Vagina (tissue), 2 donors: ENCODE measurements at regions not wholly inside any gene's neighbourhood (a gene's known extent, or its start where the extent isn't known, plus 50 kb on each side); places are given as distances from the start of the nearest gene placed in this dataset.
"Not testable (repeated sequence)": the region's sequence is repeated elsewhere in the genome, so short reads cannot be mapped to it uniquely, and the experiment has no call there.

Experiments used
- DNase-seq, 2 donors: peaks; one replicate each; pipeline ENCODE4 v3.0.0-alpha.2; 2017; ENCODE audit errors: extremely low spot score in 2 of 2
- H3K27ac ChIP-seq: fragments of 200-600 bp; sonication (generic); one replicate; pipeline ENCODE4 v1.5.1; 2019
- H3K27me3 ChIP-seq: fragments of 200-600 bp; sonication (generic); one replicate; pipeline ENCODE4 v1.5.1; 2019
- H3K36me3 ChIP-seq, 2 donors: fragments of 200-600 bp; sonication (generic); one replicate each; pipeline ENCODE4 v1.5.1; 2017 to 2019
- H3K4me1 ChIP-seq: fragments of 200-600 bp; sonication (generic); one replicate; pipeline ENCODE4 v1.5.1; 2019
- H3K4me3 ChIP-seq, 2 donors: fragments of 200-600 bp; sonication (generic); 1 replicate in 1 of 2; 2 replicates in 1 of 2; pipeline ENCODE4 v1.5.1; 2016 to 2019
- H3K9me3 ChIP-seq: fragments of 200-600 bp; sonication (generic); one replicate; pipeline ENCODE4 v1.5.1; 2019
- POLR2A ChIP-seq, 2 donors: fragments of 450-650 bp; IDR thresholded peaks; one replicate each; pipeline ENCODE4 v1.6.1; 2017; ENCODE audit warnings: antibody characterized with exemption in 2 of 2, mild to moderate bottlenecking in 2 of 2, moderate library complexity in 2 of 2
- POLR2AphosphoS5 ChIP-seq, 2 donors: sonication (generic); formaldehyde crosslinking; IDR thresholded peaks; one replicate each; pipeline ENCODE4 v1.9.0; 2017; ENCODE audit warnings: antibody characterized with exemption in 2 of 2, mild to moderate bottlenecking in 2 of 2, low read depth in 1 of 2; ENCODE audit not compliant: insufficient read depth in 1 of 2
- intact Hi-C: fragments of 100-400 bp; cut with DNase I; formaldehyde crosslinking; loops from one replicate; pipeline ENCODE4 v1.15.1; 2023
- TF ChIP-seq, protein P1 (sequence below), 3 experiments: fragments of 450-650 bp in 2 of 3; fragments of 200-600 bp in 1 of 3; sonication (generic) in 1 of 3; IDR thresholded peaks; one replicate each; pipeline ENCODE4 v1.5.1; 2017 to 2019; ENCODE audit warnings: antibody characterized with exemption in 3 of 3, mild to moderate bottlenecking in 2 of 3, moderate library complexity in 2 of 3

DNA sequence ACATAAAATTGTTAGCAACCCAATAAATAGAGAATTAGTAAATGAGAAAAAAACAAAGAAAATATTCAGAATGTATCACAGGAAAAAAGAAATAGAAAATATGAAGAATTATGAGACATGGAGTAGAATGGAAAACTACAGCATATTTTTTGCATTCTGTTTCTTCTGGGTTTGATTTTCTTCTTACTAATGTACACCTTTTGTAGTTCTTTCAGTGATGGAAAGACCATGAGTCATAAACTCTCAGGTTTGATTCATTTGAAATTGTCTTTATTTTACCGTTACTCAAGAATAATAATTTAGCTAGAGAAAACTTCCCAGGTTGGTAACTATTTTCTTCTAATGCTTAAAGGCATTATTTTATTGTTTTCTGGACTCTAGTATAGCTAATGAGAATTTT, 90.3 kb upstream of the TMEM170B start:
- no peak for TF ChIP-seq POLR2AphosphoS5 (IDR thresholded peaks at IDR 0.05; ENCODE audit: insufficient read depth in 1 of 2, low read depth in 1 of 2)
- TF ChIP-seq, protein P1, sequence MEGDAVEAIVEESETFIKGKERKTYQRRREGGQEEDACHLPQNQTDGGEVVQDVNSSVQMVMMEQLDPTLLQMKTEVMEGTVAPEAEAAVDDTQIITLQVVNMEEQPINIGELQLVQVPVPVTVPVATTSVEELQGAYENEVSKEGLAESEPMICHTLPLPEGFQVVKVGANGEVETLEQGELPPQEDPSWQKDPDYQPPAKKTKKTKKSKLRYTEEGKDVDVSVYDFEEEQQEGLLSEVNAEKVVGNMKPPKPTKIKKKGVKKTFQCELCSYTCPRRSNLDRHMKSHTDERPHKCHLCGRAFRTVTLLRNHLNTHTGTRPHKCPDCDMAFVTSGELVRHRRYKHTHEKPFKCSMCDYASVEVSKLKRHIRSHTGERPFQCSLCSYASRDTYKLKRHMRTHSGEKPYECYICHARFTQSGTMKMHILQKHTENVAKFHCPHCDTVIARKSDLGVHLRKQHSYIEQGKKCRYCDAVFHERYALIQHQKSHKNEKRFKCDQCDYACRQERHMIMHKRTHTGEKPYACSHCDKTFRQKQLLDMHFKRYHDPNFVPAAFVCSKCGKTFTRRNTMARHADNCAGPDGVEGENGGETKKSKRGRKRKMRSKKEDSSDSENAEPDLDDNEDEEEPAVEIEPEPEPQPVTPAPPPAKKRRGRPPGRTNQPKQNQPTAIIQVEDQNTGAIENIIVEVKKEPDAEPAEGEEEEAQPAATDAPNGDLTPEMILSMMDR (IDR thresholded peaks at IDR 0.05) = no peak
- no peak for TF ChIP-seq POLR2A (IDR thresholded peaks at IDR 0.05)

DNA sequence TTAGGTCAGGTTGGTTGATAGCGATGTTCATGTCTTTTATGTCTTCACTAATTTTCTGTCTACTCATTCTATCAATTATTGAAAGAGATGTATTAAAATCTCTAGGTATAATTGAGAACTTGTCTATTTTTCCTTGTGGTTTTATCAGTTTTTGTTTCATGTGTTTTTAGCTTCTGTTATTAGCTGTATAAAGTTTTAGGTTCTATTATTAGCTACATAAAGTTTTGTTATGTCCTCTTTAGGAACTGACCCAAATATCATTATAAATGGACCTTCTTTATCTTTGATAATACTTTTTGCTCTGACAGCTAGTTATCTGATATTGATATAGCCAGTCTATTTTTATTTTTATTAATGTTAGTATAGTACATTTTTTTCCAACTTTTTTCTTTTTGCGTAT, 92.4 kb upstream of the TMEM170B start:
- TF ChIP-seq, protein P1 (IDR thresholded peaks at IDR 0.05) = no peak
- H3K27me3 ChIP-seq = no peaks in the 10 kb centered on the region
- H3K4me1 ChIP-seq = no peaks in the 10 kb centered on the region
- DNase-seq = no peak
- no peaks in the 10 kb centered on the region for H3K36me3 ChIP-seq
- no peak overlapping the region for H3K4me3 ChIP-seq
- intact Hi-C loops = no loop called here
- H3K27ac ChIP-seq = no peak overlapping the region
- no peaks in the 10 kb centered on the region for H3K9me3 ChIP-seq

More for the DNA sequence above, 90.3 kb upstream of the TMEM170B start:
- Histone ChIP-seq H3K27me3 (no peaks in the 10 kb centered on the region), H3K27ac (no peak overlapping the region), H3K36me3 (no peaks in the 10 kb centered on the region), H3K4me3 (no peak overlapping the region), H3K4me1 (no peaks in the 10 kb centered on the region), H3K9me3 (no peaks in the 10 kb centered on the region)
- DNase-seq = no peak
- intact Hi-C loops = no loop called here

DNA sequence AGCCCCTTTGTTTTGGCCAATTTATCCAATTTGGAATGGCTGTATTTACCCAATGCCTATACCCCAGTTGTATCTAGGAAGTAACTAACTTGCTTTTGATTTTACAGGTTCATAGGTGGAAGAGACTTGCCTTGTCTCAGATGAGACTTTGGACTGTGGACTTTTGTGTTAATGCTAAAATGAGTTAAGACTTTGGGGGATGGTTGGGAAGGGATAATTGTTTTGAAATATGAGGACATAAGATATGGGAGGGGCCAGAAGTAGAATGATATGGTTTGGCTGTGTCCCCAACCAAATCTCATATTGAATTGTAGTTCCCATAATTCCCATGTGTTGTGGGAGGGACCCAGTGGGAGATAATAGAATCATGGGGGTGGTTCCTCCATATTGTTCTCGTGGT, 94.4 kb upstream of the TMEM170B start:
- H3K4me1 ChIP-seq, H3K36me3 ChIP-seq, intact Hi-C loops, H3K9me3 ChIP-seq, DNase-seq, H3K27ac ChIP-seq, H3K4me3 ChIP-seq, H3K27me3 ChIP-seq: not testable (repeated sequence)

DNA sequence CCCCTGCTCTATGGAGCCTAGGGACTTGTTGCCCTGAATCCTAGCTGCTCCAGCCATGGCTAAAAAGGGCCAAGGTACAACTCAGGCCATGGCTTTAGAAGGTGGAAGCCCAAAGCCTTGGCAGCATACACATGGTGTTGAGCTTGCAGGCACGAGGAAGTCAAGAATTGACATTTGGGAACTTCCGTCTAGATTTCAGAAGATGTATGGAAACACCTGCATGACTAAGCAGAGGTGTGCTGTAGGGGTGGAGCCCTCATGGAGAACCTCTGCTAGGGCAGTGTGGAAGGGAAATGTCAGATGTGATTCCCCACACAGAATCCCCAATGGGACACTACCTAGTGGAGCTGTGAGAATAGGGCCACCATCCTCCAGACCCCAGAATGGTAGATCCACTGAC, 95.1 kb upstream of the TMEM170B start:
- no peaks in the 10 kb centered on the region for H3K4me1 ChIP-seq
- H3K9me3 ChIP-seq = no peaks in the 10 kb centered on the region
- H3K27ac ChIP-seq = no peak overlapping the region
- intact Hi-C loops = no loop called here
- no peaks in the 10 kb centered on the region for H3K36me3 ChIP-seq
- H3K4me3 ChIP-seq = no peak overlapping the region
- no peaks in the 10 kb centered on the region for H3K27me3 ChIP-seq
- DNase-seq = no peak
- TF ChIP-seq POLR2AphosphoS5 (IDR thresholded peaks at IDR 0.05; ENCODE audit: insufficient read depth in 1 of 2, low read depth in 1 of 2) = no peak
- TF ChIP-seq, protein P1 (IDR thresholded peaks at IDR 0.05) = no peak
- TF ChIP-seq POLR2A (IDR thresholded peaks at IDR 0.05) = no peak

DNA sequence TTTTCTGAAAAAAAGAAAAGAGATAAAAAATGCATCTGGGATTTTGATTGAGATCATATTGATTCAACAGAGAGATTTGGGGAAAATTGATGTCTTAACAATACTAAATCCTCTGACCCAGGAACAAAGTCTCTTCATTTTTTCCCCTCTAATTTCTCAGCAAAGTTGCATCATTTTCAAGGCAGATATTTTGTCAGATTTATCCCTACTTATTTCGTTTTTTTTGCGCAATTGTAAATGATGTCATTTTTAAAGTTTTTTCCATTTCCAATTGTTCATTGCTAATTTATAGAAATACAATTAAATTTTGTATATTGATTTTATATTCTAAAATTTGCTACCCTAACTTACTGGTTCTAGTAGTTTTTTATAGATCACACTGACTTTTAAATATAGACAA, 97.7 kb upstream of the TMEM170B start:
- H3K36me3 ChIP-seq = no peaks in the 10 kb centered on the region
- no peak for DNase-seq
- H3K27me3 ChIP-seq = no peaks in the 10 kb centered on the region
- TF ChIP-seq POLR2AphosphoS5 (IDR thresholded peaks at IDR 0.05; ENCODE audit: insufficient read depth in 1 of 2, low read depth in 1 of 2) (no peak), POLR2A (IDR thresholded peaks at IDR 0.05) (no peak)
- TF ChIP-seq, protein P1 (IDR thresholded peaks at IDR 0.05) = no peak
- no peaks in the 10 kb centered on the region for H3K9me3 ChIP-seq
- no peak overlapping the region for H3K4me3 ChIP-seq
- no peak overlapping the region for H3K27ac ChIP-seq
- H3K4me1 ChIP-seq = peaks cover 5% of the 10 kb centered on the region
- intact Hi-C loops = no loop called here

DNA sequence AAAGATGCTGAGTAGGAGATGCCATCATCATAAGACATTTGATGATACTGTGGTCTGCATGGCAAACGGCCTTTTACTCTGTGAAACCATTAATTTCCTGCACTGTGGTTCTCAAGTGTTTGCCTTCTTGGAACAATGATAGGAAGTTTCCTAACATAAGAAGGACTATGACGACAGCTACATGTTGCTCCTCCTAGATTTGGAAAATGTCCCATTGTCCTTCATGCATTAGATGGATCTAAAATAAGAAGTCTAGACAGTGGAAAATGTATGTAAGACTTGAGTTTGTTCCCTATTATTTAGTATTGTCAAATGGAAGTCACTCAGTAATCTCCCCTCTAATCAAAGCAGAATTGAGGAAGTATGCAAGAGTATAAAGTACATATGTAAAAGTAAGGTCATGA, 98.5 kb upstream of the TMEM170B start:
- H3K4me3 ChIP-seq = no peak overlapping the region
- TF ChIP-seq, protein P1 (IDR thresholded peaks at IDR 0.05) = no peak
- TF ChIP-seq POLR2AphosphoS5 (IDR thresholded peaks at IDR 0.05; ENCODE audit: insufficient read depth in 1 of 2, low read depth in 1 of 2) (peak in 1 of 2 donors; percentile 68), POLR2A (IDR thresholded peaks at IDR 0.05) (no peak)
- DNase-seq = no peak
- H3K4me1 ChIP-seq = peaks cover 11% of the 10 kb centered on the region
- intact Hi-C loops = no loop called here
- H3K27ac ChIP-seq = no peak overlapping the region
- H3K27me3 ChIP-seq = no peaks in the 10 kb centered on the region
- H3K9me3 ChIP-seq = no peaks in the 10 kb centered on the region
- no peaks in the 10 kb centered on the region for H3K36me3 ChIP-seq
